ENCODE measurements at regions not wholly inside any gene's neighbourhood (a gene's known extent, or its start where the extent isn't known, plus 50 kb on each side); places are given as distances from the start of the nearest gene placed in this dataset.

- TF ChIP-seq, protein P1, sequence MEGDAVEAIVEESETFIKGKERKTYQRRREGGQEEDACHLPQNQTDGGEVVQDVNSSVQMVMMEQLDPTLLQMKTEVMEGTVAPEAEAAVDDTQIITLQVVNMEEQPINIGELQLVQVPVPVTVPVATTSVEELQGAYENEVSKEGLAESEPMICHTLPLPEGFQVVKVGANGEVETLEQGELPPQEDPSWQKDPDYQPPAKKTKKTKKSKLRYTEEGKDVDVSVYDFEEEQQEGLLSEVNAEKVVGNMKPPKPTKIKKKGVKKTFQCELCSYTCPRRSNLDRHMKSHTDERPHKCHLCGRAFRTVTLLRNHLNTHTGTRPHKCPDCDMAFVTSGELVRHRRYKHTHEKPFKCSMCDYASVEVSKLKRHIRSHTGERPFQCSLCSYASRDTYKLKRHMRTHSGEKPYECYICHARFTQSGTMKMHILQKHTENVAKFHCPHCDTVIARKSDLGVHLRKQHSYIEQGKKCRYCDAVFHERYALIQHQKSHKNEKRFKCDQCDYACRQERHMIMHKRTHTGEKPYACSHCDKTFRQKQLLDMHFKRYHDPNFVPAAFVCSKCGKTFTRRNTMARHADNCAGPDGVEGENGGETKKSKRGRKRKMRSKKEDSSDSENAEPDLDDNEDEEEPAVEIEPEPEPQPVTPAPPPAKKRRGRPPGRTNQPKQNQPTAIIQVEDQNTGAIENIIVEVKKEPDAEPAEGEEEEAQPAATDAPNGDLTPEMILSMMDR (IDR thresholded peaks at IDR 0.05): no peak
- no peak for TF ChIP-seq POLR2A (IDR thresholded peaks at IDR 0.05)
Observed at GRCh38 chr2:125310657-125311364, 1285.7 kb downstream of the CNTNAP5 start.

All from lower leg skin (tissue), 3 donors.